22Rv1 (cell line): ENCODE measurements at regions not wholly inside any gene's neighbourhood (a gene's known extent, or its start where the extent isn't known, plus 50 kb on each side); places are given as distances from the start of the nearest gene placed in this dataset.

Experiments used
- ZFX ChIP-seq: fragments of 450-650 bp; IDR thresholded peaks from 2 replicates; pipeline ENCODE4 v1.6.1; 2017; ENCODE audit warnings: antibody characterized with exemption, borderline replicate concordance
- TF ChIP-seq, protein P1 (sequence below): fragments of 450-650 bp; IDR thresholded peaks from 2 replicates; pipeline ENCODE4 v1.5.1; 2017; ENCODE audit warnings: mild to moderate bottlenecking

GRCh38 chr16:73143576-73144422, 95.9 kb upstream of the ZFHX3 start:
- TF ChIP-seq, protein P1, sequence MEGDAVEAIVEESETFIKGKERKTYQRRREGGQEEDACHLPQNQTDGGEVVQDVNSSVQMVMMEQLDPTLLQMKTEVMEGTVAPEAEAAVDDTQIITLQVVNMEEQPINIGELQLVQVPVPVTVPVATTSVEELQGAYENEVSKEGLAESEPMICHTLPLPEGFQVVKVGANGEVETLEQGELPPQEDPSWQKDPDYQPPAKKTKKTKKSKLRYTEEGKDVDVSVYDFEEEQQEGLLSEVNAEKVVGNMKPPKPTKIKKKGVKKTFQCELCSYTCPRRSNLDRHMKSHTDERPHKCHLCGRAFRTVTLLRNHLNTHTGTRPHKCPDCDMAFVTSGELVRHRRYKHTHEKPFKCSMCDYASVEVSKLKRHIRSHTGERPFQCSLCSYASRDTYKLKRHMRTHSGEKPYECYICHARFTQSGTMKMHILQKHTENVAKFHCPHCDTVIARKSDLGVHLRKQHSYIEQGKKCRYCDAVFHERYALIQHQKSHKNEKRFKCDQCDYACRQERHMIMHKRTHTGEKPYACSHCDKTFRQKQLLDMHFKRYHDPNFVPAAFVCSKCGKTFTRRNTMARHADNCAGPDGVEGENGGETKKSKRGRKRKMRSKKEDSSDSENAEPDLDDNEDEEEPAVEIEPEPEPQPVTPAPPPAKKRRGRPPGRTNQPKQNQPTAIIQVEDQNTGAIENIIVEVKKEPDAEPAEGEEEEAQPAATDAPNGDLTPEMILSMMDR = no peak
- TF ChIP-seq ZFX = no peak
